Esophagus squamous epithelium (tissue), 4 donors: ENCODE measurements at regions not wholly inside any gene's neighbourhood (a gene's known extent, or its start where the extent isn't known, plus 50 kb on each side); places are given as distances from the start of the nearest gene placed in this dataset.

Experiments
- POLR2A ChIP-seq, 4 donors: fragments of 450-650 bp; IDR thresholded peaks; one replicate each; pipeline ENCODE4 v1.6.1; 2017; ENCODE audit warnings: antibody characterized with exemption in 4 of 4, mild to moderate bottlenecking in 4 of 4, moderate library complexity in 3 of 4
- TF ChIP-seq, protein P1 (sequence below), 6 experiments: fragments of 450-650 bp in 4 of 6; fragments of 200-600 bp in 2 of 6; sonication (generic) in 2 of 6; IDR thresholded peaks; one replicate each; pipeline ENCODE4 v1.5.1; 2016 to 2019; ENCODE audit warnings: antibody characterized with exemption in 6 of 6, mild to moderate bottlenecking in 4 of 6, moderate library complexity in 4 of 6

- TF ChIP-seq POLR2A (IDR thresholded peaks at IDR 0.05), result no peak
- TF ChIP-seq, protein P1, sequence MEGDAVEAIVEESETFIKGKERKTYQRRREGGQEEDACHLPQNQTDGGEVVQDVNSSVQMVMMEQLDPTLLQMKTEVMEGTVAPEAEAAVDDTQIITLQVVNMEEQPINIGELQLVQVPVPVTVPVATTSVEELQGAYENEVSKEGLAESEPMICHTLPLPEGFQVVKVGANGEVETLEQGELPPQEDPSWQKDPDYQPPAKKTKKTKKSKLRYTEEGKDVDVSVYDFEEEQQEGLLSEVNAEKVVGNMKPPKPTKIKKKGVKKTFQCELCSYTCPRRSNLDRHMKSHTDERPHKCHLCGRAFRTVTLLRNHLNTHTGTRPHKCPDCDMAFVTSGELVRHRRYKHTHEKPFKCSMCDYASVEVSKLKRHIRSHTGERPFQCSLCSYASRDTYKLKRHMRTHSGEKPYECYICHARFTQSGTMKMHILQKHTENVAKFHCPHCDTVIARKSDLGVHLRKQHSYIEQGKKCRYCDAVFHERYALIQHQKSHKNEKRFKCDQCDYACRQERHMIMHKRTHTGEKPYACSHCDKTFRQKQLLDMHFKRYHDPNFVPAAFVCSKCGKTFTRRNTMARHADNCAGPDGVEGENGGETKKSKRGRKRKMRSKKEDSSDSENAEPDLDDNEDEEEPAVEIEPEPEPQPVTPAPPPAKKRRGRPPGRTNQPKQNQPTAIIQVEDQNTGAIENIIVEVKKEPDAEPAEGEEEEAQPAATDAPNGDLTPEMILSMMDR (IDR thresholded peaks at IDR 0.05), result no peak
Measured at GRCh38 chr5:143663872-143664271, 148.1 kb upstream of the HMHB1 start.
